H1 (cell line): ENCODE measurements at regions not wholly inside any gene's neighbourhood (a gene's known extent, or its start where the extent isn't known, plus 50 kb on each side); places are given as distances from the start of the nearest gene placed in this dataset.

Experiments
- CTCF ChIA-PET: fragments of 300-600 bp; sonication (Branson Sonifier 250); formaldehyde crosslinking; loops from one replicate; lab custom pipeline; 2021; ENCODE audit not compliant: partially characterized antibody; lab: Charles Lee
- POLR2A ChIA-PET: fragments of 300-600 bp; sonication (Branson Sonifier 250); formaldehyde crosslinking; loops from one replicate; lab custom pipeline; 2021; ENCODE audit warnings: inconsistent platforms; ENCODE audit not compliant: partially characterized antibody; lab: Charles Lee
- DNase-seq, 2 experiments: peaks; one replicate each; pipeline versions ENCODE4 v3.0.0 to v3.0.0-alpha.2; 2010 to 2022; ENCODE audit warnings: low spot score in 2 of 2, low read depth in 1 of 2, mixed read lengths in 1 of 2
- FAIRE-seq: peaks from 2 replicates; lab custom pipeline; 2011; peaks lifted over from hg19 to GRCh38; lab: Jason Lieb, UNC
- H2AFZ ChIP-seq: 2 replicates; pipeline ENCODE4 v1.8.1; 2012; ENCODE audit warnings: low read length, inconsistent platforms
- H2AK5ac ChIP-seq: 2 replicates; pipeline ENCODE4 v1.6.1; 2013; ENCODE audit warnings: low read depth, low read length
- H2BK120ac ChIP-seq: replicated peaks from 2 replicates; pipeline ENCODE3; 2013; ENCODE audit warnings: low read depth, low read length, inconsistent platforms
- H2BK12ac ChIP-seq: 2 replicates; pipeline ENCODE4 v1.6.1; 2013; ENCODE audit warnings: low read depth, low read length
- H2BK15ac ChIP-seq: 2 replicates; pipeline ENCODE4 v1.6.1; 2013; ENCODE audit warnings: low read length
- H2BK20ac ChIP-seq: 2 replicates; pipeline ENCODE4 v1.6.1; 2013; ENCODE audit warnings: low read length
- H2BK5ac ChIP-seq: 2 replicates; pipeline ENCODE4 v1.6.1; 2013; ENCODE audit warnings: low read depth, low read length
- H3K14ac ChIP-seq: 2 replicates; pipeline ENCODE4 v1.6.1; 2013; ENCODE audit warnings: inconsistent platforms; ENCODE audit not compliant: insufficient read length
- H3K18ac ChIP-seq: 2 replicates; pipeline ENCODE4 v1.6.1; 2013; ENCODE audit warnings: low read length; ENCODE audit errors: extremely low read depth
- H3K23ac ChIP-seq: 2 replicates; pipeline ENCODE4 v1.6.1; 2013; ENCODE audit warnings: inconsistent platforms; ENCODE audit not compliant: insufficient read length
- H3K23me2 ChIP-seq: 2 replicates; pipeline ENCODE4 v1.6.1; 2013; ENCODE audit warnings: low read depth, low read length
- H3K27ac ChIP-seq: 2 replicates; pipeline ENCODE4 v1.6.1; 2011; ENCODE audit warnings: low read depth, low read length, inconsistent platforms
- H3K27me3 ChIP-seq, 4 experiments: replicated peaks in 1 of 4; 1 replicate in 1 of 4; 2 replicates in 3 of 4; pipeline versions ENCODE4 v1.6.1 to v1.8.1; 2011 to 2013; ENCODE audit warnings: low read length in 3 of 4, mild to moderate bottlenecking in 3 of 4, inconsistent platforms in 2 of 4, mixed read lengths in 2 of 4, moderate library complexity in 1 of 4; ENCODE audit not compliant: control insufficient read depth in 3 of 4, insufficient read depth in 3 of 4; ENCODE audit errors: extremely low read depth in 1 of 4
- H3K36me3 ChIP-seq, 4 experiments: 2 replicates each; pipeline versions ENCODE4 v1.6.1 to v1.8.1; 2011 to 2013; ENCODE audit warnings: mild to moderate bottlenecking in 4 of 4, low read length in 3 of 4, moderate library complexity in 2 of 4, control low read depth in 1 of 4, inconsistent platforms in 1 of 4; ENCODE audit not compliant: insufficient read depth in 4 of 4, control insufficient read depth in 2 of 4
- H3K4ac ChIP-seq: replicated peaks from 2 replicates; pipeline ENCODE3; 2013; ENCODE audit warnings: low read length, low read depth, mixed read lengths, inconsistent platforms; ENCODE audit not compliant: insufficient read length
- H3K4me1 ChIP-seq, 4 experiments: replicated peaks in 1 of 4; 1 replicate in 1 of 4; 2 replicates in 3 of 4; pipeline versions ENCODE4 v1.6.1 to v1.8.1; 2011 to 2013; ENCODE audit warnings: low read length in 3 of 4, inconsistent platforms in 2 of 4, mixed read lengths in 1 of 4; ENCODE audit not compliant: insufficient read depth in 4 of 4, control insufficient read depth in 3 of 4
- H3K4me2 ChIP-seq, 2 experiments: 2 replicates each; pipeline versions ENCODE4 v1.6.1 to v1.8.1; 2011 to 2013; ENCODE audit warnings: low read depth in 2 of 2, low read length in 2 of 2, control low read depth in 1 of 2, inconsistent platforms in 1 of 2, mild to moderate bottlenecking in 1 of 2; ENCODE audit not compliant: insufficient read depth in 1 of 2
- H3K4me3 ChIP-seq, 4 experiments: fragments of 200-600, 300-600 bp in 1 of 4; sonication (generic), shearing (Covaris generic), sonication (Bioruptor Twin) in 1 of 4; 2 replicates each; pipeline versions ENCODE4 v1.5.1 to v1.8.1; 2011 to 2016; ENCODE audit warnings: low read length in 4 of 4, low read depth in 3 of 4, control low read depth in 2 of 4, inconsistent platforms in 2 of 4, mild to moderate bottlenecking in 2 of 4, mixed read lengths in 1 of 4, moderate library complexity in 1 of 4; ENCODE audit not compliant: insufficient read depth in 2 of 4; ENCODE audit errors: extremely low read depth in 1 of 4
- H3K56ac ChIP-seq: replicated peaks from 2 replicates; pipeline ENCODE3; 2013; ENCODE audit warnings: low read depth, mild to moderate bottlenecking, mixed read lengths, low read length, inconsistent platforms; ENCODE audit not compliant: insufficient read length
- H3K79me1 ChIP-seq: 2 replicates; pipeline ENCODE4 v1.6.1; 2013; ENCODE audit warnings: low read depth, low read length, control low read depth
- H3K79me2 ChIP-seq, 2 experiments: 2 replicates each; pipeline versions ENCODE4 v1.6.1 to v1.8.1; 2012 to 2013; ENCODE audit warnings: low read length in 2 of 2, mild to moderate bottlenecking in 2 of 2, inconsistent platforms in 1 of 2; ENCODE audit not compliant: insufficient read depth in 2 of 2, control insufficient read depth in 1 of 2
- H3K9ac ChIP-seq, 4 experiments: replicated peaks in 1 of 4; 1 replicate in 1 of 4; 2 replicates in 3 of 4; pipeline versions ENCODE4 v1.6.1 to v1.8.1; 2011 to 2013; ENCODE audit warnings: low read depth in 3 of 4, low read length in 3 of 4, control low read depth in 2 of 4, mild to moderate bottlenecking in 2 of 4, moderate library complexity in 2 of 4, inconsistent platforms in 1 of 4; ENCODE audit errors: extremely low read depth in 1 of 4
- H3K9me3 ChIP-seq, 2 experiments: 2 replicates each; pipeline versions ENCODE4 v1.6.1 to v1.8.1; 2012 to 2013; ENCODE audit warnings: mild to moderate bottlenecking in 2 of 2, moderate library complexity in 2 of 2, control low read depth in 1 of 2, inconsistent platforms in 1 of 2, low read depth in 1 of 2, low read length in 1 of 2, mixed read lengths in 1 of 2; ENCODE audit not compliant: insufficient read depth in 2 of 2
- H4K20me1 ChIP-seq, 2 experiments: replicated peaks in 1 of 2; 2 replicates each; pipeline versions ENCODE3 to v1.8.1; 2011 to 2013; ENCODE audit warnings: inconsistent platforms in 2 of 2, low read length in 2 of 2, mild to moderate bottlenecking in 1 of 2; ENCODE audit not compliant: insufficient read depth in 2 of 2, control insufficient read depth in 1 of 2
- H4K5ac ChIP-seq: 2 replicates; pipeline ENCODE4 v1.6.1; 2013; ENCODE audit warnings: low read length, low read depth, mixed read lengths, inconsistent platforms; ENCODE audit not compliant: insufficient read length
- H4K8ac ChIP-seq: 2 replicates; pipeline ENCODE4 v1.8.0; 2013; ENCODE audit warnings: mild to moderate bottlenecking, moderate library complexity, low read length, inconsistent platforms; ENCODE audit not compliant: insufficient read depth; ENCODE audit errors: extremely low read depth
- H4K91ac ChIP-seq: replicated peaks from 2 replicates; pipeline ENCODE3; 2013; ENCODE audit warnings: low read length, mixed read lengths, inconsistent platforms; ENCODE audit not compliant: insufficient read length
- ATF3 ChIP-seq: IDR thresholded peaks from 2 replicates; pipeline ENCODE4 v1.6.1; 2011; ENCODE audit warnings: low read depth, mild to moderate bottlenecking, low read length; ENCODE audit not compliant: insufficient read depth
- GTF2F1 ChIP-seq: IDR thresholded peaks from 2 replicates; pipeline ENCODE4 v1.6.1; 2012; ENCODE audit warnings: low read depth, low read length, improper control_type of control experiment, borderline replicate concordance
- JUND ChIP-seq: IDR thresholded peaks from 2 replicates; pipeline ENCODE4 v1.6.1; 2011; ENCODE audit warnings: mild to moderate bottlenecking, improper control_type of control experiment, low read length
- KDM1A ChIP-seq: fragments of 200-600, 300-600 bp; sonication (generic); IDR thresholded peaks from 2 replicates; pipeline ENCODE4 v1.7.1; 2016; ENCODE audit warnings: mild to moderate bottlenecking, low read length, borderline replicate concordance
- KDM4A ChIP-seq: IDR thresholded peaks from one replicate; pipeline ENCODE4 v1.7.1; 2012; ENCODE audit warnings: low read depth, mild to moderate bottlenecking, moderate library complexity, low read length, inconsistent platforms; ENCODE audit not compliant: severe bottlenecking
- RFX5 ChIP-seq: IDR thresholded peaks from 2 replicates; pipeline ENCODE4 v1.6.1; 2011; ENCODE audit warnings: low read depth, low read length, improper control_type of control experiment, borderline replicate concordance
- SP1 ChIP-seq: IDR thresholded peaks from 2 replicates; pipeline ENCODE4 v1.6.1; 2011; ENCODE audit warnings: low read depth, low read length
- WGBS, 2 experiments: shearing (Covaris generic) in 1 of 2; methylation state at CpG; one replicate each; pipeline versions ENCODE4 v1.1.6 to v1.1.7; 2013 to 2015; ENCODE audit warnings: low lambda C conversion rate in 2 of 2, mixed read lengths in 2 of 2, inconsistent platforms in 1 of 2, low coverage in 1 of 2, missing lambda C conversion rate in 1 of 2; ENCODE audit not compliant: insufficient replicate concordance in 2 of 2, insufficient coverage in 1 of 2, insufficient read length in 1 of 2; ENCODE audit errors: extremely low coverage in 1 of 2, missing lambda C conversion rate in 1 of 2; 5-methylcytosine and 5-hydroxymethylcytosine counted together

GRCh38 chr4:178185517-178185916 is 743.3 kb upstream of the AGA start:
- H3K9ac ChIP-seq = no peak overlapping the region
- no peak overlapping the region for H3K4ac ChIP-seq
- H3K27me3 ChIP-seq = no peaks in the 10 kb centered on the region
- no peak overlapping the region for H2AK5ac ChIP-seq
- WGBS, 2 experiments = 80% methylated on average over 3 of the region's 3 CpGs; no CpG with 5 or more reads in 1 of the 2 experiments
- no peaks in the 10 kb centered on the region for H3K23me2 ChIP-seq
- H3K27ac ChIP-seq = no peak overlapping the region
- H3K79me2 ChIP-seq = no peaks in the 10 kb centered on the region
- DNase-seq = no peak
- no peak overlapping the region for H3K18ac ChIP-seq
- no peak overlapping the region for H2BK5ac ChIP-seq
- no peaks in the 10 kb centered on the region for H4K20me1 ChIP-seq
- TF ChIP-seq RFX5 (no peak), JUND (no peak), KDM1A (no peak), KDM4A (no peak), ATF3 (no peak), SP1 (no peak), GTF2F1 (no peak)
- TF ChIP-seq, all 59 proteins: peak for 0
- POLR2A ChIA-PET = no interaction called here
- no peak overlapping the region for H3K4me3 ChIP-seq
- H2AFZ ChIP-seq = no peak overlapping the region
- no peaks in the 10 kb centered on the region for H3K9me3 ChIP-seq
- CTCF ChIA-PET = no interaction called here
- no peak for FAIRE-seq
- no peaks in the 10 kb centered on the region for H3K4me1 ChIP-seq
- no peak overlapping the region for H2BK120ac ChIP-seq
- H3K79me1 ChIP-seq = no peaks in the 10 kb centered on the region
- no peak overlapping the region for H4K5ac ChIP-seq
- no peak overlapping the region for H3K4me2 ChIP-seq
- no peak overlapping the region for H3K14ac ChIP-seq
- no peak overlapping the region for H2BK20ac ChIP-seq
- H3K36me3 ChIP-seq = no peaks in the 10 kb centered on the region
- no peak overlapping the region for H3K23ac ChIP-seq
- H2BK12ac ChIP-seq = no peak overlapping the region
- H4K91ac ChIP-seq = no peak overlapping the region
- no peak overlapping the region for H4K8ac ChIP-seq
- H2BK15ac ChIP-seq = no peak overlapping the region
- H3K56ac ChIP-seq = no peak overlapping the region
